HG02973 (cell line): ENCODE measurements at regions not wholly inside any gene's neighbourhood (a gene's known extent, or its start where the extent isn't known, plus 50 kb on each side); places are given as distances from the start of the nearest gene placed in this dataset.
"Not testable (repeated sequence)": the region's sequence is repeated elsewhere in the genome, so short reads cannot be mapped to it uniquely, and the experiment has no call there.

Experiments
- ATAC-seq: cut with Tn5 transposase; IDR thresholded peaks from one replicate; pipeline ENCODE4 v1.9.1; 2021; ENCODE audit warnings: moderate library complexity; ENCODE audit not compliant: unreplicated experiment

GRCh38 chr2:60259781-60260180, 293.7 kb downstream of the BCL11A start:
- ATAC-seq = no peak

- no peak for ATAC-seq
These were observed 300.8 kb downstream of the BCL11A start for GRCh38 chr2:60252581-60253150.

- no peak for ATAC-seq
These were observed 302.2 kb downstream of the BCL11A start for GRCh38 chr2:60251247-60251646.

- no peak for ATAC-seq
These were observed 303.6 kb downstream of the BCL11A start for GRCh38 chr2:60249879-60250278.

GRCh38 chr2:60247471-60247870, 306.0 kb downstream of the BCL11A start:
- no peak for ATAC-seq

- ATAC-seq = no peak
These were observed 306.9 kb downstream of the BCL11A start for GRCh38 chr2:60246583-60246982.

GRCh38 chr2:60234274-60234986, 319.0 kb downstream of the BCL11A start:
- no peak for ATAC-seq

- no peak for ATAC-seq
These were observed 322.9 kb downstream of the BCL11A start for GRCh38 chr2:60230596-60230995.

- ATAC-seq = no peak
These were observed 323.4 kb downstream of the BCL11A start for GRCh38 chr2:60230037-60230436.

GRCh38 chr2:60226943-60227342, 326.5 kb downstream of the BCL11A start:
- ATAC-seq = no peak

- ATAC-seq = no peak
These were observed 327.3 kb downstream of the BCL11A start for GRCh38 chr2:60226191-60226590.

GRCh38 chr2:60223859-60224258, 329.6 kb downstream of the BCL11A start:
- no peak for ATAC-seq

- no peak for ATAC-seq
These were observed 332.4 kb downstream of the BCL11A start for GRCh38 chr2:60221098-60221497.

GRCh38 chr2:60219536-60219935, 333.9 kb downstream of the BCL11A start:
- no peak for ATAC-seq

- ATAC-seq = no peak
These were observed 336.9 kb downstream of the BCL11A start for GRCh38 chr2:60216452-60216995.

- ATAC-seq = no peak
These were observed 338.0 kb downstream of the BCL11A start for GRCh38 chr2:60215386-60215901.

- no peak for ATAC-seq
These were observed 338.9 kb downstream of the BCL11A start for GRCh38 chr2:60214626-60214875.

GRCh38 chr2:60213865-60214625, 339.4 kb downstream of the BCL11A start:
- ATAC-seq = no peak

- ATAC-seq = no peak
These were observed 341.1 kb downstream of the BCL11A start for GRCh38 chr2:60212181-60212945.

- ATAC-seq = not testable (repeated sequence)
These were observed 364.4 kb downstream of the BCL11A start for GRCh38 chr2:60189006-60189405.

- no peak for ATAC-seq
These were observed 378.2 kb downstream of the BCL11A start for GRCh38 chr2:60175290-60175689.
